Heart right ventricle (tissue), 16 donors: ENCODE measurements at regions not wholly inside any gene's neighbourhood (a gene's known extent, or its start where the extent isn't known, plus 50 kb on each side); places are given as distances from the start of the nearest gene placed in this dataset.
"Not testable (repeated sequence)": the region's sequence is repeated elsewhere in the genome, so short reads cannot be mapped to it uniquely, and the experiment has no call there.

Source experiments
- ATAC-seq, 8 donors: fragments of 200-7000 bp; cut with Tn5 transposase; one replicate each; pipeline ENCODE4 v1.9.1; 2020; ENCODE audit warnings: mild to moderate bottlenecking in 8 of 8, moderate library complexity in 8 of 8, moderate number of reproducible peaks in 1 of 8
- DNase-seq, 2 donors: peaks; one replicate each; pipeline ENCODE4 v3.0.0-alpha.2; 2020
- H3K27ac ChIP-seq, 10 donors: fragments of 200-600 bp; sonication (generic) in 2 of 10; one replicate each; pipeline versions ENCODE4 v1.5.0 to v1.8.0; 2020 to 2022; ENCODE audit warnings: mild to moderate bottlenecking in 3 of 10
- H3K27me3 ChIP-seq, 7 donors: fragments of 200-600 bp; one replicate each; pipeline ENCODE4 v1.8.0; 2021 to 2022; ENCODE audit warnings: mild to moderate bottlenecking in 2 of 7
- H3K36me3 ChIP-seq, 9 donors: fragments of 200-600 bp; sonication (generic) in 1 of 9; one replicate each; pipeline versions ENCODE4 v1.5.0 to v1.8.0; 2020 to 2022; ENCODE audit warnings: mild to moderate bottlenecking in 2 of 9
- H3K4me1 ChIP-seq, 9 donors: fragments of 200-600 bp; sonication (generic) in 1 of 9; one replicate each; pipeline versions ENCODE4 v1.5.0 to v1.8.0; 2020 to 2022; ENCODE audit warnings: mild to moderate bottlenecking in 4 of 9
- H3K4me3 ChIP-seq, 10 donors: fragments of 200-600 bp; sonication (generic) in 2 of 10; one replicate each; pipeline versions ENCODE4 v1.5.0 to v1.8.0; 2020 to 2022; ENCODE audit warnings: mild to moderate bottlenecking in 7 of 10, moderate library complexity in 2 of 10
- H3K9me3 ChIP-seq, 11 donors: fragments of 200-600 bp in 10 of 11; sonication (generic) in 2 of 11; one replicate each; pipeline versions ENCODE4 v1.5.0 to v1.8.0; 2013 to 2022; ENCODE audit warnings: mild to moderate bottlenecking in 2 of 11, control low read depth in 1 of 11, moderate library complexity in 1 of 11
- CTCF ChIP-seq, 9 donors: fragments of 200-600 bp; sonication (generic) in 2 of 9; IDR thresholded peaks; one replicate each; pipeline versions ENCODE4 v1.5.0 to v1.8.0; 2021 to 2022; ENCODE audit warnings: antibody characterized with exemption in 9 of 9, mild to moderate bottlenecking in 5 of 9, moderate library complexity in 1 of 9
- WGBS, 2 donors: extraction: QIAGEN DNeasy Blood & Tissue Kit; methylation state at CpG; one replicate each; pipeline ENCODE4 v1.1.7; 2013; ENCODE audit warnings: inconsistent platforms in 1 of 2; 5-methylcytosine and 5-hydroxymethylcytosine counted together
- intact Hi-C, 10 donors: fragments of 100-400 bp; cut with DNase I; formaldehyde crosslinking; loops; one replicate each; pipeline versions ENCODE4 v1.11.1 to v1.14.2; 2022
- donor health status: Arrhythmogenic right ventricular cardiomyopathy.
- donor health status: ischemic (EF 13 %, LVEDD 7.1; RV severe dilation, severe dysfunction).
- donor health status: healthy with polysubstance abuse.
- donor health status: DM: no; HTN: yes; CAD: no.
- donor health status: DM: no; HTN: no; CAD: no.
- donor health status: ischemic (EF 25% LVEDD 6.9; RV normal size, moderate dysfunction).
- donor health status: ischemic (EF 25% LVEDD 5.7; RV mildly dilated, moderate dysfunction).
- donor health status: healthy.
- donor health status: DM: yes; HTN: yes; CAD: no.
- donor health status: Ischemic cardiomyopathy.
- donor health status: ischemic (EF 35%, LVEDD 5.7; RV mildly dilated, moderate dysfunction).
- donor health status: nonischemic (EF 11% LVEDD 7.7; RV severe dilation, severe dysfunction).
- donor health status: DM: yes; HTN: yes; CAD: no.
- donor health status: PGD.
- donor health status: ischemic (EF 29% LVEDD 5.4; RV normal size, mild dysfunction).
- donor health status: nonischemic (EF 23%, LVEDD 6.1; RV moderate dilation, normal function).

GRCh38 chr6:168849459-168849858 is 404.2 kb downstream of the THBS2 start:
- no peak for ATAC-seq
- Histone ChIP-seq H3K4me1 (peaks cover 0 to 9% (median 0%) of the 10 kb centered on the region in 9 donors), H3K27me3 (peaks cover 0 to 5% (median 0%) of the 10 kb centered on the region in 7 donors), H3K9me3 (no peaks in the 10 kb centered on the region), H3K36me3 (no peaks in the 10 kb centered on the region), H3K4me3 (no peak overlapping the region), H3K27ac (no peak overlapping the region)
- no peak for TF ChIP-seq CTCF (IDR thresholded peaks at IDR 0.05)
- WGBS, 2 donors: 88 to 91% methylated on average over 8 of the region's 8 CpGs
- no peak for DNase-seq
- intact Hi-C loops: no loop called here

- intact Hi-C loops: no loop called here
- WGBS, 2 donors: 65 to 69% methylated on average over 6 of the region's 6 CpGs
- no peaks in the 10 kb centered on the region for H3K9me3 ChIP-seq
- ATAC-seq (no peak), DNase-seq (no peak)
- H3K27ac ChIP-seq: no peak overlapping the region
- H3K4me1 ChIP-seq: peaks cover 0 to 9% (median 0%) of the 10 kb centered on the region in 9 donors
- no peak for TF ChIP-seq CTCF (IDR thresholded peaks at IDR 0.05)
- H3K27me3 ChIP-seq: peaks cover 0 to 5% (median 0%) of the 10 kb centered on the region in 7 donors
- H3K4me3 ChIP-seq: no peak overlapping the region
- H3K36me3 ChIP-seq: no peaks in the 10 kb centered on the region
Observed at GRCh38 chr6:168848797-168849196, 404.8 kb downstream of the THBS2 start.

- 77 to 78% methylated on average over 20 of the region's 20 CpGs for WGBS, 2 donors
- DNase-seq: no peak
Observed at GRCh38 chr6:168844821-168845609, 404.0 kb downstream of the SMOC2 start.

GRCh38 chr6:168842632-168843212 is 401.7 kb downstream of the SMOC2 start:
- intact Hi-C loops, H3K27ac ChIP-seq, ATAC-seq, H3K4me3 ChIP-seq, DNase-seq, H3K9me3 ChIP-seq, H3K36me3 ChIP-seq, H3K4me1 ChIP-seq, H3K27me3 ChIP-seq: not testable (repeated sequence)
- WGBS, 2 donors: 91% methylated on average over 29 to 31 of the region's 31 CpGs

More at GRCh38 chr6:168844821-168845609, 404.0 kb downstream of the SMOC2 start:
- no peak overlapping the region for H3K4me3 ChIP-seq
- H3K9me3 ChIP-seq: no peaks in the 10 kb centered on the region
- TF ChIP-seq CTCF (IDR thresholded peaks at IDR 0.05): no peak
- intact Hi-C loops: no loop called here
- H3K36me3 ChIP-seq: no peaks in the 10 kb centered on the region
- no peak for ATAC-seq
- no peaks in the 10 kb centered on the region for H3K4me1 ChIP-seq
- peaks cover 0 to 5% (median 0%) of the 10 kb centered on the region in 7 donors for H3K27me3 ChIP-seq
- no peak overlapping the region for H3K27ac ChIP-seq
